Kasumi-1 (cell line): ENCODE measurements at regions not wholly inside any gene's neighbourhood (a gene's known extent, or its start where the extent isn't known, plus 50 kb on each side); places are given as distances from the start of the nearest gene placed in this dataset.

ENCODE experiments used
- DNase-seq, 2 experiments: peaks; one replicate each; lab custom pipeline; 2025; lab: John Stamatoyannopoulos, UW

DNA sequence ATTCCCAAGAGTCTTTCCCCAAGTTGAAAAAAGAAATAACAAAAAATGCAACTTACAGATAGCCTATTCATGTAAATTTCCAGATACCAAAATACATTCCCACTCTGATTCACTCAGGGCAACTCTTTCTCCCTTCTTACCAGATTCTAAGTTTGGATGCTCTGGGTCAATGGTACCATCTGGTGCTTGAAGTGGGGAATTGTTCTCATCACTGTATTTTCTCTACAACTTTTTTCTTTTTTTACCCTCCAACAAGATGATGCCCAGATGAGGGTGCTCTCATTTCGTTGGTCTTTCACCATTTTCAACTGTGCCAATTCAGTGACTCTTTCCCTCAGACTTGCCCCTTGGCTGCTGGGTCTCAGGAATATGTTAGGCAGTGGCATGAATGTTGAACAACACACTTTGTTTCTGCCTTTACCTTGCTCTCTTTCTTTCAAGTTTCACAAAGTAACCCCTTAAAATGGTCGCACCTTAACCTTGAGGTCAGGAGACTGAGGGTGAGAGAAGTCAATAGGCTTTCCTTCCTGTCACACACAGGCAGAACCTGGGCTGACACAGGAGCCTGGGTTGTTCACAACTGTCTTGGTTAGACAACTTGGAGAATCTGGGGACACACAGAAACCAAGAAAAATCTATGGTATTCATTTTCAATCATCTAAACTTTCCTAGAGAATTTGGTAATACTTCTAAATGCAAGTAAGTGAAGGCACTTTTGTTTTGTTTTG is 330.7 kb upstream of the SLCO3A1 start:
- no peak for DNase-seq

DNA sequence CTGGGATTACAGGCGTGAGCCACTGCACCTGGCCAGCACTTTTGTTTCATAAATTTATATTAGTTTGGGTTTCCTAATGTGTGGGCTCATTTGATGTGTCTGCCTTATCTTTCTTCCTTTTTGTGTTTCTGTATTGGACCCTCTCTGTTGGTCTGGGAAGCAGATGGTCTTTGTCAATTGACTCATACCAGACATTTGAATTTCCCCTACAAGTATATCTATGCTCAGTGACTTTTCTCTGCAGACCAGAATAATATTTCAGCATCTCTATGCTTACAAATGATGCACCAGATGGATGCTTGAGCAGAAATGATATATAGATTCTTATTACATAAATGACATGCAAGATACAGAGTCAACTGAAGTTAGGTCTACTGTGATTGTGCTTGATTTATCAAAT is 329.9 kb upstream of the SLCO3A1 start:
- no peak for DNase-seq

DNA sequence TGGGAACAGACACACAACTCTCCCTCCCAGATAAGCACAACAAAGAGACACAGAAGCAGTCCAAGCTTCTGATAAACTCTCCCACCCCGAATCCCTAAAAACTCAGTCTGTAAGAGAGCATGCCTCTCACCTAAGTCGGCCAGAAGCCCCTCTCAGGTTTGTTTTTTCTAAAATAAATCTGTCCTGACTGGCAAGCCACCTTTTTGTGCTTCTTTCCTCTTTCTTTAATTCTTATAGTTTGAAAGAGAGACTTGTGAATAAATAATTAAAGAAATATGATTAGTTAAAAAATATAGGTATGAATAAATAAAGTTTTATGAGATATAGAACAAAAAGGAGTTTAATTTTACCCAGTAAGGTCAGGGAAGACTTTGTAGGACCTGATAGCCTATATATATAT is 329.0 kb upstream of the SLCO3A1 start:
- DNase-seq: no peak

DNA sequence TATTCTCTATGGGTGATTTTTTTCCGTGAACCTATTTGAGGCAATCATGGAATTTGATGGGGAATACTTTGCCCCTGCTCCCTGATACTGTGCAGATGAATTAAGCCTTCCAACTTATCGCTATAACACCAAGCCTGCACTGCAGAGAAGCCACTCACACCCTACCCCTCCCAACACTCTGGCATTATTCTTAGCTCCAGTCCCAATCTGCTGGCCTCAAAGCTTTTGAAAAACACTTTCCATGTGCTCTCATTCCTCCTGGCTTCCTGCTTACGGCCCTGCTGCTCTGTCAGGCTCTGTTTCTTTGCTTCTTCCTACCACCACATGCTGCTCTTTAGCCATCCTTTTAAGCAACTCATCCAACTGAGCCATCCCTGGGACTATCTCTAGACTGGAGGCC is 327.8 kb upstream of the SLCO3A1 start:
- DNase-seq: no peak

DNA sequence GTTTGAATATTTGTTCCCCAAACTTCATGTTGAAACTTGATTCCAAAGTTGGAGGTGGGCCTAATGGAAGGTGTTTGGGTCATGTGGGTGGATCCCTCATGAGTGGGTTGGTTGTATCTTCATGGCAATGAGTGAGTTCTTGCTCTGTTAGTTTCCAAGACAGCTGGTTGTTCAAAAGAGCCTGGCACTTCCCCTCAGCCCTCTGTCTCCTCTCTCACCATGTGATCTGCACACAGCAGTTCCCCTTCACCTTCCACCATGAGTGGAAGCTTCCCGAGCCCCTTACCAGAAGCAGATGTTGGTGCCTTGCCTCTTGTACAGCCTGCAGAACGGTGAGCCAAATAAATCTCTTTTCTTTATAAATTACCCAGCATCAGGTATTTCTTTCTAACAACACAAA is 327.1 kb upstream of the SLCO3A1 start:
- no peak for DNase-seq

DNA sequence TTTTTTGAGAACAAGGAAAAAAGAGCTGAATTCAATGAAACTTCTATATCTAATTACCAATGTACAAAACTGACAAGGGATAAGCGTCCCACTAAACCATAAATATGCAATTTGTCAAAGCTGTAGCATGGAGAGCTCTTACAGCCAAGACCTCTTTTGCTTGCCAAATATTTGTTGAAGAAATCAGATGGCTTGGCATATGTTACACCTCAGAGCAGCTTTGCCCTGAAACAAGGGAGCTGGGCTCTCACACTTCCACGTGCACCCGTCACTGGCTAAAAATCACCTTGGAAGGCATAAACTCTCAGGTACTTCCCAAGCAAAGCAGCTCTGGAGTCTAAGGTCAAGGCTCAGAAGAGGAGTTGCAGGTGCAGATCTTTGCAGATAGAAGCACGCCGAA is 324.7 kb upstream of the SLCO3A1 start:
- no peak for DNase-seq

DNA sequence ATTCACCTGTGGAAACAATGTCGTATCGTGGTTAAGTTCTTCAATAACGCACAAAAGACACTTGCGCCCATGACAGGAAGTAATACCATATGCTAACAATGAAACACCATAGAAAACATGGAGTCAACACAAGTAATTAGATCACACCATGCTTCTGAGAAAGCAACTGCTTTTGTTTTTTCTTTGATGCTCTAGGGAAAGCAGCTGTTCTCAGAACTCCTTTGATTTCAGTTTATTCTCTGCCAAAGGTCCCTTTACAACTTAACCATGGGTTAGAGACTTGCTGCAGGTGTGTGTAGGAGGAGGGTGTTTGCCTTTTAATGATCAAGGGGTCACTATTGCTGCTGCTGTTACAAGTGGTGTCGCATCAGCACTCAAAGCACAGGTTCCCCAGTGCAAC is 324.0 kb upstream of the SLCO3A1 start:
- no peak for DNase-seq

DNA sequence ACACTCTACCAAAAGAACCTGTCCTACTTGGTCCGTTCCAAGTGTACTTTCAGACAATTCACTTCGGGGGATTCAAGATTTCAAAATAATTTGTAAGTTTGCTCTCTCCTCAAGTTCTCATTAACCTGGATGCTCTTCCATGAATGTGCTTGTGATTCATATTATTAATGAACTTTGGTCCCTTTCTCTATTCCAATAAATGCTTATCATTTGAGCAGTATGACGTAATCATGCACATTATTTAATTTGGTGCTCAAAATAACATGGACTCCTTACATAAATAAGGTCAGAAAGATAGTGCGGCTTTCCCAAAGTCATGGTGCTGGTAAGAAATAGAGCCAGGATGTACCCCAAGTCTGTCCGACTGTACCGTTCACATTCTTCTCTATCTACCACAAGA is 323.2 kb upstream of the SLCO3A1 start:
- DNase-seq: no peak

DNA sequence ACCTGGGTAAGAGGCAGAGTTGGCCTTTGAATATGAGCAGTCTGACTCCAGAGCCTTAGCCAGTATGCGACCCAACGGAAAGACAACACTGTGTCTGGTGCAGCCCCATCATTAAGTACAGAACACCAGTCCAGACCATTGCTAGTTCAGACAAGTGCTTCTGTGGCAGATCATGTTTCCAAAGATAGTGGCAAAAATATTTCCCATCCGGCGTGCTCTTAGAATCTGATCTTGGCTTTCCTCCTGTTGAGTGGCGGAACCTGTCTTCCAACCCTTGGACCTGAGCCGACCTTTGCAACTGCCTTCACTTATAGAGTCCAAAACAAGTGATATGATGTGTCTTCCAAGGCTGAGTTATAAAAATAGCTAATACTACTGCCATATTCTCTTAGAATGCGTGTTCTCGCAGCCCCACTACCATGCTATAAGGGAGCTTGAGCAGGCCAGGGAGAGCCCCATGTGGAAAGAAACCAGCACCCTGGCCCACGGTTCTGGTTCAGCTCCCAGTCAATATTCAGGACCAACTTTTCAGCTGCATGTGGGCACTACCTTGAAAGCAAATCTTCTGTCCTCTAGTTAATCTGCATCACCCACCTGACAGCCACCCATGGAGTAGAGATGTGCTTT is 322.4 kb upstream of the SLCO3A1 start:
- DNase-seq: no peak

DNA sequence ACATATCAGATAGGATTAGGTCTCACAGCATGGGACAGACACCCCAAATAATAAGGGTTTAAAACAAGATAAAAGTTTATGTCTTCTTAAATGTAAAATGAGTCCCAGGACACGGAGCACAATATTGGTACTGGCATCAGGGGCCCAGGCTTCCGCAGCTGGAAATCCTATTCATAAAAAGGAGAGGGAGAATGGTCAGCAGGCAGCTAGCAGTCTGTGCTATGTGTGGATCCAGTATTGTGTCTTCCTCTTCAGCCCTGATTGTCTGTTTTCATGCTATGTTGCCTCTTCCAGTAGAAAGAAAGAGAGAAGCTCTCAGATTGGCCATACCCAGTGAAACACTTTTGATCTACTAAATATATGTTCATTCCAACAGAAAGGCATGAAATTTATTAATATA is 319.3 kb upstream of the SLCO3A1 start:
- no peak for DNase-seq

DNA sequence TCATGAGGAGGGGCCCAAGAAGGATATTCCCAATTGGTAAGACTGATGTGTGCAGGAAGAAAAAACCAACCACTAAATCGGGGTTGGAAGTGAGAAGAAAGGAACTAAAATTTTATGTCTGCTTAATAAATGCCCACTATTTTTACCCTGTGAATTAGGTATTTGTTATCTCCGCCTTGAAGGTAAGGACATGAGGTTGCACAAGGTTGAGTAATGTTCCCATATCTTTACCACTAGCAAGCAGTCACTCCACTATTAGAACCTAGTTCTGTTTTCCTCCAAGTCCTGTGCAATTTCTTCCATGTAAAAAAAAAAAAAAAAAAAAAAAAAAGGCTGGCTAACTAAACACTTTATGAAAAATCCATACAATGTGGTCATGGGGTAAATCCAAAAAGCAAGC is 318.5 kb upstream of the SLCO3A1 start:
- no peak for DNase-seq

DNA sequence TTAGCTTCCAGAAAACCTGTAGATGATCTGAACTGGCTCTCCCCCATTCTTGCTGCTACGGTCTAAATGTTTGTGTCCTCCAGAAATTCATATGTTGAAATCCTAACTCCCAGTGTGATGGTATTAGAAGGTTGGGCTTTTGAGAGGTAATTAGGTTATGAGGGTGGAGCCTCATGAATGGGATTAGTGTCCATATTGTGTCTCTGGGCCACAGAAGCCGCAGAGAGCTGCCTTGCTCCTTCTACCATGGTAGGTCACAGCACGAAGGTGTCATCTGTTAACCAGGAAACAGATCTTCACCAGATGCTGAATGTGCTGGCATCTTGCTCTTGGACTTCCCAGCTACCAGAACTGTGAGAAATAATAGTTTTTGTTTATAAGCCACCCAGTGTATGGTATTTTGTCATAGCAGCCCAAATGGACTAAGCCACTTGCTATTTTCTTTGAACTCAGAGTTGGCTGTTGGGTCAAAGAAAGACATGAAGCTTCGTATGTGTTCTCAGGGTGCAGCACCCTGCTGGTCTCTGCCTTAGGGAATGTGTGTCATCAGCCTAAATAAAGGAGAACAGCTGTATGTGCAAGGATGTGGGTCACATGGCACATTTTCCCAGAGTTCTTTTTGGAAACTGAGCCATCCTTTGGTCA is 317.5 kb upstream of the SLCO3A1 start:
- DNase-seq: no peak

DNA sequence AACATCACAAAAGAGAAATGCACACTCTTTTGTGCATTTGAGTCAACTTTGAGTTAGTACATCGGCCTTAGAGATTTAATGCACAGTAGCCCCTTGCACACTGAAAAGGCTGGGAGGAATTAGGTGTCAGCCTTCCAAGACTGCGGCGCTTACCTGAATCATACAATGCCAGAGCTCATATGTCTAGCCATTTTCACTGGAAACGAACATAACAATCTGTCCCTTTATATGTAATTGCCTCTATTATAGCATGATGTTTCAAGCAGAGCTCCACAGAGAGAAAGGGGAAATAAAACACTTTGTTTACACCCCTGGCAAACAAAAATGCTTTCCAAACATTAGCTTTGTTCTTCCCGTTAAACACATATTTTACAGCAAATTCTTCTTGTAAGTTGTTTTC is 315.7 kb upstream of the SLCO3A1 start:
- no peak for DNase-seq

DNA sequence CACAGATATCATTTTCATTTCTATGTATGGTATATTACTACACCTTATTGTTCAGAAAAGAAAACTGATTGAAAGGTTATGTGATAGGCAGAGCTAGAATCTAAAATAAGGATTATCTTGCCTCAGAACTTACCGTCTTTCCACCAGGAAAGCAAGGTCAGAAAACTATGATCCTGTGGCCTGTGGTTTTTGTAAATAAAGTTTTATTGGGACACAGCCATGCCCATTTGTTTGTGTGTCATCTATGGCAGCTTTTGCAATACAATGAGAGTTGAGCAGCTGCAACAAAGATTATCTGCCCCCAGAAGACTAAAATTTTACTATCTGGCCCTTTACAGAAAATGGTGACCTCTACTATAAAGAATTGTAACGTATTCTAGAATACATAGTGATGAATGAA is 314.7 kb upstream of the SLCO3A1 start:
- DNase-seq: no peak

DNA sequence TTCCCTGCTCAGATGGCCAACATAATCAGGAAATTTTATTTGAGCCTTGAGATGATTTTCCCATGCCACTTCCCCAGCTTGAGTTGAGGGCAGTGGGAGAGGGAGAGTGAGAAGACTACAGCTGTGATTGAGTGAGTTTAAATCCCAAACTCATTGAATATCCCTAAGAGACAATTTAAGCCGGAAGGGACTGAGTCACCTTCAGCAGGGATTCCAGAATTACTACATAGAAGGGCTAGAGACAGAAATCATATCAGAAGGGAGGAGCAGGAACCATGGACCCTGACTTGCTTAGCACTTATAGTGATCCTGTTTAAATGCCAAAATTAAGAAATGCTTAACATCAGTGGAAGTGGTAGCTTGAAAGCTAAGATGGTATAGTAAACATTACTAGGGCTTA is 312.2 kb upstream of the SLCO3A1 start:
- no peak for DNase-seq

DNA sequence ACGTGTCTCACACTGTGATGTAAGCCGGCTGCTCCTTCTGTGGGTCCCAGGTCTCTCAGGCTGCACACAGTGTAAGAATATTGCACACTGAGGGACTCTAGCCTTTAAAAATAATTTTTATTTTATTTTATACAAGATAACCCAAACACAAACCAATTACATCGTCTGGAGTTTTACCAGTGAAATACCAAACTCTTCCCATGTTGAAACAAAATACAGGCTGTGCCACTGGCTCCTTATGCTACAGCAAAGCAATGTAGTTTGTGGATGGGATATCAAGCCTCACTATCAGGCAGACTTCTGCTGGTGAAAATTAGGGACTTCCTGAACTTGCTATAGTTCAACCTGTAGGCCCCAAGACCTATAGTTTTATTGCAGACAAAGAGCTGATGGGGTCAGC is 311.3 kb upstream of the SLCO3A1 start:
- no peak for DNase-seq

DNA sequence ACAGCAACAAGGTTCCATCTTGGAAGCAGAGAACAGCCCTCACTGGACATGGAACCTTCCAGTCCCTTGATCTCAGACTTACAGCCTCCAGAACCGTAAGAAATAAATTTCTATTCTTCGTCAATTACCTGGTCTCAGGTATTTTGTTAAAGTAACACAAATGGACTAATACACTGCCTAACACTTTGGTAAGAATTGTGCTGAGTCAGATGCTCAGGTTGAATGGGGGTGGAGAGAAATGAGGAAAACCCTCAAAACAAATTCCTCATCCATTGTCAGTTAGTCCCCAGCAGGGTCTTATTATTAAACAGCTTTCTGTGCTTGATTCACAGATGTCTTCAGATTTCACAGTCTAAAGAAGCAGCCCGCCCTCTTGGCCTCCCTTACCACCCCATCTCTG is 306.2 kb upstream of the SLCO3A1 start:
- DNase-seq: no peak

DNA sequence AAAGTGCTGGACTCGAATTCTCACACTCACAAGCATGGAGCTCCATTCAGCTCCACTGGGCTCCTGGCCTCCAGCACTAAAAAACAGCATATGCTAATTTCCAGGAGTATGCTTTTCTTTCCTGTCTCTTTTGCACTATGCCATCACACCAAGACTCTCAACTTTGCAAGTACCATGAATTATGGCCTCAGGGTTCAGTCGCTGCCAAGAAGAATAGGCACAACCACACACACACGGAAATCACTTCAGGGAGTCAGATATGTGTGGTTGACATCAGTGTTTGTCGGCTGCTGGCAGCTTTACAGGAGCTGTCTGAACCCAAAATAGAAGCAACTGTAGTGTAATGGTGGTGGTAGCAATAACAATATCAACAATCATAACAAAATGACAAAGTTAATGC is 305.0 kb upstream of the SLCO3A1 start:
- DNase-seq: no peak

DNA sequence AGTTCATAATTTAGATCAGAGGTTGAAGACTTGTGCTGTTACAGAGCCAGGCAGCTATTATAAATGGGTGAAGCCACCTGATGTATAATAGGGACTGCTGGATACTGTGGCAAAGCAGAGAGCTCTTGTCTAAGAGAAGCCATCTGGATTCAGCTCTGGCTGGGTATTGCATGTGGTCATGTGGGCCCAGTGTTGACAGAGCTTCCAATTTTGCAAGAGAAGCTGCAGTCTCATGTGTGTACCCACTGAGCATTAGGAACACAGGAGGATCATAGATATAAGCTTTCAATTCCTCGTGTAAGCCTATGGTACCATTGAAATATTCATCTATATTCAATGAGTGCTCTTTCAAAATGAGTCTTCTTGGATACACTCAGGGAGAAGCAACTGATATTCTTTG is 303.9 kb upstream of the SLCO3A1 start:
- DNase-seq: no peak

DNA sequence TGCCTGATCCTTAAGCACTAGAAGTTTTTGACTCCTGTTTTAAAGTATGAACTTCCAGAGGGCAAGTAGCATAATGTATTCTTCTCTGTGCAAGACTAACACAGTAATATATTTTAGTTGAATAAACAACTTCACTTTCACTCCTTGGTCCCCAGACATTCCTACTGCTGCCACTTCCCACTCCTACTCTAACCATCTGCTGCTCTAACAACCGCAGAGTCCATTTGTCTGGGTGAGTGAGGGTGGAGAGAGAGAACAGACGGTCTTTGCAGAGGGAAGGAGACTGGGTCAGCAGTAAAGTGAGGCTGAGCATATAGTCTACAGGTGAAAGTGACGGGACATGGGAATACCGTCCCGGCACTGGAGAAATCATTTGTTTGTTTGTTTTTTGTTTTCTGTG is 301.0 kb upstream of the SLCO3A1 start:
- DNase-seq: no peak

DNA sequence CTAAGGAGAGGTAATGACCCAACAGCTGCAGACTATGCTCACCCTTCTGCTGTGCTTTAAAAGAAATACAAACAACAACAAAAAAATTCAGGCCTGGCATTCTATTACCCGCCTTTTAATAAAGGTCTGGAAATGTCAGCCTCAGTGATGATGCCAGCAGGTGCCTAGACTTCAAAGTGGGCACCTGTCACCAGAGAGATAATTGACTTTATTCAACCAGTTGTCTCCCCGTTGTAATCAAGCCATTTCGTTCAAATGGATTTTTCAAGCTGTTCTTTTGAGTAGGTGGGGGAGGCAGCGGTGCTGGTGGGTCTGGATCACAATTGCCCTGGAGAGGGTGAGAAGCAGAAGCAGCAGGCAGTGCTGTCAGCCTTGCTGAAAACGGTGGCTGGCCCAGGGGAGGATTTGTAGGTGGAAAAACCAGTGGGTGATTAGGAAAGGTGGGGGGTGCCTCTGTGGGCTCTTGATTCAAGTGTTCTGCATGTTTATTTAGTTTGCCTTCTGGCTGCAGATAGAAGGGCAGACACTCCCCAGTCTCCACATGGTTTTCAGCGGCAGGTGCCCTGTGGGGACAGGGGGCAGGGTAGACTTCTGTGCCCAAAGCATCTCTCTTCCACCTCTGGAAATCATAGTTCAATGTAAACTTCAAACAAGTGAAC is 300.2 kb upstream of the SLCO3A1 start:
- DNase-seq: no peak

DNA sequence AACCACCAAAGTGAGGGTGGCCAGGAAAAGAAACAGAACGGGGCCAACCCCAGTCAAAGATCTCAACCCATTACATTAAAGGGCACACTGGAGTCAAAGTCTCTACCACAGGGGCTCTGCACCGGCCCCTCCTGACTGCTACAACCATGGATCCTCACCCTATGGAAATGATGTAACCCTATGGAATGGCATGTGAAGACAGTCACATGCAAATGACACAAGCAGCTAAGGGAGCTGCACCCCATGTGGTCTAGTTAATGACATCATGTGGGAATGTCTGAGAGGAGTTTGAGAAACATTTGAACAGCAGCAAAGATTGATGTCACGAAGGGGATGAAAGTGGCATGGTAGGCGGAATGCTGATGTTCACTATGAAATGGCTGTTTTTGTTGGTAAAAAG is 298.2 kb upstream of the SLCO3A1 start:
- DNase-seq: no peak

DNA sequence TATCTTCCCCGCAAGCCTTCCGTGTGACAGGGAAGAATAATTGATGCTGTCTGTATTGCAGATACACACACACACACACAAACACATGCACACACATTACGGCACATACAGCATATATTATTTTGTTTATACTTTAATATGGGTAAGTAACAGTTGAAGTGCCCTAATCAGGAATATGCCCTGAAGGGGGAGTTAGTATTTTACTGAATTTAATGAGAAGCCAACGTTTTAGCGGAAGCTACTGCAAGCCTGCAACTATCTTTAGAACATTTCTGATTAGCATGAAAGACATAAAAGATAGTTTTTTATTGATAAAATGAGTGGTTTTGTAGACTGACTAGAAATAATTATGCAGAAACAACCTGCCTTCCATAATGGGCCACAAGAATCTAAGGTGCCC is 296.6 kb upstream of the SLCO3A1 start:
- DNase-seq: no peak
